NCI-H1417 treated with DMSO at 0.1 percent for 48 hours (cell line): ENCODE measurements at regions not wholly inside any gene's neighbourhood (a gene's known extent, or its start where the extent isn't known, plus 50 kb on each side); places are given as distances from the start of the nearest gene placed in this dataset.
"Not testable (repeated sequence)": the region's sequence is repeated elsewhere in the genome, so short reads cannot be mapped to it uniquely, and the experiment has no call there.

Source experiments
- DNase-seq: peaks from one replicate; lab custom pipeline; 2025; lab: John Stamatoyannopoulos, UW

- no peak for DNase-seq
Measured at GRCh38 chr6:155936551-155936950, 480.9 kb upstream of the NOX3 start.

GRCh38 chr6:155936127-155936526, 480.5 kb upstream of the NOX3 start:
- DNase-seq: no peak

GRCh38 chr6:155916846-155917624, 461.4 kb upstream of the NOX3 start:
- no peak for DNase-seq

- no peak for DNase-seq
Measured at GRCh38 chr6:155915651-155916050, 460.0 kb upstream of the NOX3 start.

- DNase-seq: no peak
Measured at GRCh38 chr6:155913816-155914215, 458.2 kb upstream of the NOX3 start.

GRCh38 chr6:155909710-155910109, 454.1 kb upstream of the NOX3 start:
- DNase-seq: no peak

GRCh38 chr6:155895641-155896040, 440.0 kb upstream of the NOX3 start:
- DNase-seq: no peak

GRCh38 chr6:155894758-155895157, 439.1 kb upstream of the NOX3 start:
- DNase-seq: no peak

GRCh38 chr6:155894262-155894661, 438.6 kb upstream of the NOX3 start:
- DNase-seq: no peak

- DNase-seq: no peak
Measured at GRCh38 chr6:155890409-155890808, 434.8 kb upstream of the NOX3 start.

GRCh38 chr6:155889410-155889809, 433.8 kb upstream of the NOX3 start:
- no peak for DNase-seq

- DNase-seq: no peak
Measured at GRCh38 chr6:155887421-155887820, 431.8 kb upstream of the NOX3 start.

- DNase-seq: no peak
Measured at GRCh38 chr6:155883741-155884140, 428.1 kb upstream of the NOX3 start.

GRCh38 chr6:155883334-155883731, 427.7 kb upstream of the NOX3 start:
- no peak for DNase-seq

GRCh38 chr6:155882527-155883333, 427.1 kb upstream of the NOX3 start:
- DNase-seq: no peak

GRCh38 chr6:155881826-155882526, 426.3 kb upstream of the NOX3 start:
- DNase-seq: no peak

- no peak for DNase-seq
Measured at GRCh38 chr6:155880900-155881299, 425.3 kb upstream of the NOX3 start.

GRCh38 chr6:155872961-155873360, 417.3 kb upstream of the NOX3 start:
- DNase-seq: no peak

GRCh38 chr6:155867682-155868081, 412.0 kb upstream of the NOX3 start:
- DNase-seq: no peak

GRCh38 chr6:155866676-155867390, 411.2 kb upstream of the NOX3 start:
- DNase-seq: not testable (repeated sequence)

- no peak for DNase-seq
Measured at GRCh38 chr6:155861821-155862220, 406.2 kb upstream of the NOX3 start.

- DNase-seq: not testable (repeated sequence)
Measured at GRCh38 chr6:155858906-155859305, 403.3 kb upstream of the NOX3 start.
